MM.1S (cell line): ENCODE measurements at regions not wholly inside any gene's neighbourhood (a gene's known extent, or its start where the extent isn't known, plus 50 kb on each side); places are given as distances from the start of the nearest gene placed in this dataset.

ENCODE experiments used
- DNase-seq: peaks from one replicate; pipeline ENCODE4 v3.0.0-alpha.2; 2015
- H2AFZ ChIP-seq: fragments of 300-600 bp; sonication (generic); 2 replicates; pipeline ENCODE4 v1.6.0; 2016; ENCODE audit warnings: antibody characterized with exemption, low read length
- H3F3A ChIP-seq: fragments of 300-600 bp; sonication (generic); 2 replicates; pipeline ENCODE4 v1.6.1; 2016; ENCODE audit warnings: mild to moderate bottlenecking, antibody characterized with exemption, low read length, moderate library complexity, mixed read lengths; ENCODE audit not compliant: insufficient read depth
- H3K27ac ChIP-seq: fragments of 300-600 bp; sonication (generic); 2 replicates; pipeline ENCODE4 v1.5.1; 2016; ENCODE audit warnings: mild to moderate bottlenecking, low read length
- H3K27me3 ChIP-seq: fragments of 300-600 bp; sonication (generic); replicated peaks from 2 replicates; pipeline ENCODE4 v1.6.0; 2016; ENCODE audit warnings: low read length; ENCODE audit not compliant: insufficient read depth
- H3K36me3 ChIP-seq: fragments of 300-600 bp; sonication (generic); replicated peaks from 2 replicates; pipeline ENCODE4 v1.6.1; 2016; ENCODE audit warnings: mild to moderate bottlenecking, low read length, mixed read lengths; ENCODE audit not compliant: insufficient read depth
- H3K4me1 ChIP-seq: fragments of 300-600 bp; sonication (generic); 2 replicates; pipeline ENCODE4 v1.6.1; 2016; ENCODE audit warnings: low read length, mixed read lengths
- H3K4me2 ChIP-seq: fragments of 300-600 bp; sonication (generic); 2 replicates; pipeline ENCODE4 v1.6.0; 2016; ENCODE audit warnings: low read depth, low read length
- H3K4me3 ChIP-seq: fragments of 300-600 bp; sonication (generic); 2 replicates; pipeline ENCODE4 v1.5.1; 2016; ENCODE audit warnings: low read length, mixed read lengths
- H3K79me2 ChIP-seq: fragments of 300-600 bp; sonication (generic); 2 replicates; pipeline ENCODE4 v1.6.1; 2016; ENCODE audit warnings: mixed run types, low read length, mixed read lengths
- H3K9ac ChIP-seq: fragments of 300-600 bp; sonication (generic); 2 replicates; pipeline ENCODE4 v1.6.1; 2016; ENCODE audit warnings: low read length, mixed read lengths
- H3K9me2 ChIP-seq: fragments of 300-600 bp; sonication (generic); replicated peaks from 2 replicates; pipeline ENCODE4 v1.6.1; 2016; ENCODE audit warnings: mild to moderate bottlenecking, low read length, mixed read lengths; ENCODE audit not compliant: insufficient read depth
- H3K9me3 ChIP-seq: fragments of 300-600 bp; sonication (generic); replicated peaks from 2 replicates; pipeline ENCODE4 v1.6.1; 2016; ENCODE audit warnings: mild to moderate bottlenecking, low read length, mixed read lengths; ENCODE audit not compliant: insufficient read depth
- H4K20me1 ChIP-seq: fragments of 300-600 bp; sonication (generic); 2 replicates; pipeline ENCODE4 v1.6.1; 2016; ENCODE audit warnings: mild to moderate bottlenecking, low read length, moderate library complexity, mixed read lengths; ENCODE audit not compliant: insufficient read depth
- EZH2 ChIP-seq: fragments of 300-600 bp; sonication (generic); optimal IDR thresholded peaks from 2 replicates; pipeline ENCODE3; 2017; ENCODE audit warnings: low read depth, mild to moderate bottlenecking, antibody characterized with exemption, low read length, mixed read lengths
- EZH2phosphoT487 ChIP-seq: fragments of 300-600 bp; sonication (generic); IDR thresholded peaks from 2 replicates; pipeline ENCODE4 v1.6.1; 2018; ENCODE audit warnings: antibody characterized with exemption, low read length
- TF ChIP-seq, protein P1 (sequence below): fragments of 300-600 bp; sonication (generic); IDR thresholded peaks from 2 replicates; pipeline ENCODE4 v1.5.1; 2016; ENCODE audit warnings: antibody characterized with exemption, low read length, mixed read lengths

DNA sequence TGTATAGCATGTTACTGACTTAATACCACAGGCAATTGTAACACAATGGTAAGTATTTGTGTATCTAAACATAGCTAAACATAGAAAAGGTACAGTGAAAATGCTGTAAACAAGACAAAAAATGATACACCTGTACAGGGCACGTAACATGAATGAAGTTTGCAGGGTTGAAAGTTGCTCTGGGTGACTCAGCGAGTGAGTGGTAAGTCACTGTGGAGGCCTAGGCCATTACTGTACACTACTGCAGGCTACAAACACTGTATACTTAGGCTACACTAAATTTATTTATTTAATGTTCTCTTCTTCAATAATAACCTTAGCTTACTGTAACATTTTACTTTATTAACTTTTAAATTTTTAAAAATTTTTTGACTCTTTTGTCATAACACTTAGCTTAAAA lies 158.4 kb downstream of the IPO8 start:
- TF ChIP-seq, protein P1, sequence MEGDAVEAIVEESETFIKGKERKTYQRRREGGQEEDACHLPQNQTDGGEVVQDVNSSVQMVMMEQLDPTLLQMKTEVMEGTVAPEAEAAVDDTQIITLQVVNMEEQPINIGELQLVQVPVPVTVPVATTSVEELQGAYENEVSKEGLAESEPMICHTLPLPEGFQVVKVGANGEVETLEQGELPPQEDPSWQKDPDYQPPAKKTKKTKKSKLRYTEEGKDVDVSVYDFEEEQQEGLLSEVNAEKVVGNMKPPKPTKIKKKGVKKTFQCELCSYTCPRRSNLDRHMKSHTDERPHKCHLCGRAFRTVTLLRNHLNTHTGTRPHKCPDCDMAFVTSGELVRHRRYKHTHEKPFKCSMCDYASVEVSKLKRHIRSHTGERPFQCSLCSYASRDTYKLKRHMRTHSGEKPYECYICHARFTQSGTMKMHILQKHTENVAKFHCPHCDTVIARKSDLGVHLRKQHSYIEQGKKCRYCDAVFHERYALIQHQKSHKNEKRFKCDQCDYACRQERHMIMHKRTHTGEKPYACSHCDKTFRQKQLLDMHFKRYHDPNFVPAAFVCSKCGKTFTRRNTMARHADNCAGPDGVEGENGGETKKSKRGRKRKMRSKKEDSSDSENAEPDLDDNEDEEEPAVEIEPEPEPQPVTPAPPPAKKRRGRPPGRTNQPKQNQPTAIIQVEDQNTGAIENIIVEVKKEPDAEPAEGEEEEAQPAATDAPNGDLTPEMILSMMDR = no peak
- TF ChIP-seq EZH2 = no peak
- no peak for TF ChIP-seq EZH2phosphoT487
- no peak for DNase-seq
- Histone ChIP-seq H3K36me3 (no peaks in the 10 kb centered on the region), H3F3A (no peaks in the 10 kb centered on the region), H3K79me2 (no peaks in the 10 kb centered on the region), H3K27me3 (no peaks in the 10 kb centered on the region), H3K27ac (no peak overlapping the region), H3K9me3 (no peaks in the 10 kb centered on the region), H2AFZ (no peak overlapping the region), H3K9ac (no peak overlapping the region), H3K9me2 (no peaks in the 10 kb centered on the region), H3K4me2 (no peak overlapping the region), H4K20me1 (no peaks in the 10 kb centered on the region), H3K4me1 (no peaks in the 10 kb centered on the region), H3K4me3 (no peak overlapping the region)

- no peaks in the 10 kb centered on the region for H3K79me2 ChIP-seq
- no peak for DNase-seq
- no peak overlapping the region for H2AFZ ChIP-seq
- no peaks in the 10 kb centered on the region for H3K9me3 ChIP-seq
- no peaks in the 10 kb centered on the region for H4K20me1 ChIP-seq
- no peak overlapping the region for H3K4me3 ChIP-seq
- H3K27ac ChIP-seq = no peak overlapping the region
- no peaks in the 10 kb centered on the region for H3K9me2 ChIP-seq
- H3K36me3 ChIP-seq = no peaks in the 10 kb centered on the region
- H3K9ac ChIP-seq = no peak overlapping the region
- H3K4me2 ChIP-seq = no peak overlapping the region
- no peaks in the 10 kb centered on the region for H3K4me1 ChIP-seq
- no peaks in the 10 kb centered on the region for H3K27me3 ChIP-seq
- TF ChIP-seq EZH2 (no peak), EZH2phosphoT487 (no peak)
- TF ChIP-seq, protein P1 = no peak
- no peaks in the 10 kb centered on the region for H3F3A ChIP-seq
Observed at GRCh38 chr12:30533558-30534265, 162.0 kb downstream of the IPO8 start.

- H2AFZ ChIP-seq = no peak overlapping the region
Observed at GRCh38 chr12:30531731-30532678, 163.7 kb downstream of the IPO8 start.

More at GRCh38 chr12:30531731-30532678, 163.7 kb downstream of the IPO8 start:
- Histone ChIP-seq H3K36me3 (no peaks in the 10 kb centered on the region), H3K4me3 (no peak overlapping the region), H3K4me1 (no peaks in the 10 kb centered on the region), H3K9me2 (no peaks in the 10 kb centered on the region), H4K20me1 (no peaks in the 10 kb centered on the region), H3K9ac (no peak overlapping the region), H3F3A (no peaks in the 10 kb centered on the region), H3K79me2 (no peaks in the 10 kb centered on the region), H3K9me3 (no peaks in the 10 kb centered on the region), H3K4me2 (no peak overlapping the region), H3K27ac (no peak overlapping the region), H3K27me3 (no peaks in the 10 kb centered on the region)
- TF ChIP-seq EZH2 (no peak), EZH2phosphoT487 (no peak)
- TF ChIP-seq, protein P1 = no peak
- no peak for DNase-seq
